ENCODE measurements at regions not wholly inside any gene's neighbourhood (a gene's known extent, or its start where the extent isn't known, plus 50 kb on each side); places are given as distances from the start of the nearest gene placed in this dataset.

- no peak for TF ChIP-seq CTCF (IDR thresholded peaks at IDR 0.05)
Observed at GRCh38 chr16:85187002-85187401, 74.7 kb upstream of the CIBAR2 start.

GRCh38 chr16:85187447-85187846 lies 75.2 kb upstream of the CIBAR2 start:
- TF ChIP-seq CTCF (IDR thresholded peaks at IDR 0.05): no peak

GRCh38 chr16:85187886-85188285 lies 75.6 kb upstream of the CIBAR2 start:
- no peak for TF ChIP-seq CTCF (IDR thresholded peaks at IDR 0.05)

- no peak for TF ChIP-seq CTCF (IDR thresholded peaks at IDR 0.05)
Observed at GRCh38 chr16:85188822-85189672, 76.8 kb upstream of the CIBAR2 start.

- TF ChIP-seq CTCF (IDR thresholded peaks at IDR 0.05): no peak
Observed at GRCh38 chr16:85190572-85190971, 78.3 kb upstream of the CIBAR2 start.

GRCh38 chr16:85191341-85191965 lies 79.2 kb upstream of the CIBAR2 start:
- no peak for TF ChIP-seq CTCF (IDR thresholded peaks at IDR 0.05)

GRCh38 chr16:85192238-85193114 lies 80.2 kb upstream of the CIBAR2 start:
- no peak for TF ChIP-seq CTCF (IDR thresholded peaks at IDR 0.05)

Data from LNCAP (cell line).